ENCODE measurements at regions not wholly inside any gene's neighbourhood (a gene's known extent, or its start where the extent isn't known, plus 50 kb on each side); places are given as distances from the start of the nearest gene placed in this dataset.

DNA sequence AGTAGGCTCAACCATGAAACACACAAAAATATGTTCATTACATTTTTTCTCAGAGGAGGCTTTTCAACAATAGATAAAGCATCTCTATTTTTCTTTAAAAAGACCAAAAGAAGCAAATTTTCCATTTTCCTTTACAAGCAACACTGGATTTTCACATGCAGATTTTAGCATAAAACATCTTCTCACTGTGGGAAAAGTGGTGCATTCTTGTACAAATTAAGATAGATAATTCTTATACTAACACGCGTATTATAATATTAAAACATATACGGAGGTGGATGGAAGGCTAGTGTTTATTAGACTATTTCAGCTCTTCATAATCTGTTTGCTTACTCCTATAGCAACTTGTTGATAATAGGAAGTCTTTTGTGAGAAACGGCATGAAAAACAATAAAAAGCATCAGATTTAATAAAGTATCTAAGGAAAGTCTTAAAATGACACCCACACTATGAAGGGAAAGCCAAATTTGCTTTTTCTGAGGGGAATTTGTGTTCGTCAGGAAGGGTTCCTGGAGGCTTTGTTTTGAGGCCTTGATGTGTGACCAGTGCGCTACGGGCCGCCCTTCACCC lies 529.6 kb downstream of the SOX2 start:
- TF ChIP-seq, protein P1, sequence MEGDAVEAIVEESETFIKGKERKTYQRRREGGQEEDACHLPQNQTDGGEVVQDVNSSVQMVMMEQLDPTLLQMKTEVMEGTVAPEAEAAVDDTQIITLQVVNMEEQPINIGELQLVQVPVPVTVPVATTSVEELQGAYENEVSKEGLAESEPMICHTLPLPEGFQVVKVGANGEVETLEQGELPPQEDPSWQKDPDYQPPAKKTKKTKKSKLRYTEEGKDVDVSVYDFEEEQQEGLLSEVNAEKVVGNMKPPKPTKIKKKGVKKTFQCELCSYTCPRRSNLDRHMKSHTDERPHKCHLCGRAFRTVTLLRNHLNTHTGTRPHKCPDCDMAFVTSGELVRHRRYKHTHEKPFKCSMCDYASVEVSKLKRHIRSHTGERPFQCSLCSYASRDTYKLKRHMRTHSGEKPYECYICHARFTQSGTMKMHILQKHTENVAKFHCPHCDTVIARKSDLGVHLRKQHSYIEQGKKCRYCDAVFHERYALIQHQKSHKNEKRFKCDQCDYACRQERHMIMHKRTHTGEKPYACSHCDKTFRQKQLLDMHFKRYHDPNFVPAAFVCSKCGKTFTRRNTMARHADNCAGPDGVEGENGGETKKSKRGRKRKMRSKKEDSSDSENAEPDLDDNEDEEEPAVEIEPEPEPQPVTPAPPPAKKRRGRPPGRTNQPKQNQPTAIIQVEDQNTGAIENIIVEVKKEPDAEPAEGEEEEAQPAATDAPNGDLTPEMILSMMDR (conservative IDR thresholded peaks at IDR 0.05; ENCODE audit: low read depth, low read length), result no peak
- no peak for TF ChIP-seq EZH2 (IDR thresholded peaks at IDR 0.05; ENCODE audit: borderline replicate concordance, low read depth, low read length, poor library complexity, severe bottlenecking)
